WTC11 (cell line): ENCODE measurements at regions not wholly inside any gene's neighbourhood (a gene's known extent, or its start where the extent isn't known, plus 50 kb on each side); places are given as distances from the start of the nearest gene placed in this dataset.

ENCODE experiments used
- ATAC-seq: fragments of 200-7000 bp; cut with Tn5 transposase; 2 replicates; pipeline ENCODE4 v1.10.0; 2021; ENCODE audit warnings: mild to moderate bottlenecking, moderate library complexity
- CTCF ChIA-PET: fragments of 300-600 bp; sonication (Branson Sonifier 250); formaldehyde crosslinking; loops from one replicate; lab custom pipeline; 2021; ENCODE audit warnings: antibody characterized with exemption; lab: Charles Lee
- POLR2A ChIA-PET: fragments of 350-600 bp; sonication (Branson Sonifier 250); formaldehyde crosslinking; loops from one replicate; lab custom pipeline; 2021; ENCODE audit warnings: antibody characterized with exemption; lab: Charles Lee
- DNase-seq: peaks from one replicate; pipeline ENCODE4 v3.0.0; 2021; ENCODE audit warnings: low spot score
- H3K27ac Mint-ChIP-seq: 2 replicates; pipeline ENCODE4 v1.8.0; 2021; ENCODE audit warnings: mixed read lengths
- H3K27me3 Mint-ChIP-seq: 2 replicates; pipeline ENCODE4 v1.8.0; 2021; ENCODE audit warnings: low read depth, mild to moderate bottlenecking, moderate library complexity, mixed read lengths
- H3K36me3 Mint-ChIP-seq: 2 replicates; pipeline ENCODE4 v1.8.0; 2021; ENCODE audit warnings: mixed read lengths
- H3K4me1 Mint-ChIP-seq: 2 replicates; pipeline ENCODE4 v1.8.0; 2022; ENCODE audit warnings: mixed read lengths
- H3K4me3 Mint-ChIP-seq: 2 replicates; pipeline ENCODE4 v1.8.0; 2021; ENCODE audit warnings: mild to moderate bottlenecking, moderate library complexity, mixed read lengths
- H3K9me3 Mint-ChIP-seq: 2 replicates; pipeline ENCODE4 v1.8.0; 2021; ENCODE audit warnings: mixed read lengths
- E2F1 ChIP-seq: sonication (generic); formaldehyde crosslinking; IDR thresholded peaks from 2 replicates; pipeline ENCODE4 v1.8.0; 2022; ENCODE audit warnings: mild to moderate bottlenecking, missing genetic modification reagents
- E2F5 ChIP-seq: sonication (generic); formaldehyde crosslinking; IDR thresholded peaks from 2 replicates; pipeline ENCODE4 v1.8.1; 2022; ENCODE audit warnings: mild to moderate bottlenecking, moderate library complexity, missing genetic modification reagents
- ERG ChIP-seq: fragments of 250-450 bp; sonication (Bioruptor Pico); IDR thresholded peaks from 2 replicates; pipeline ENCODE4 v1.8.0; 2021; ENCODE audit warnings: mild to moderate bottlenecking
- FOXJ3 ChIP-seq: sonication (generic); formaldehyde crosslinking; IDR thresholded peaks from 2 replicates; pipeline ENCODE4 v1.9.0; 2021; ENCODE audit warnings: missing genetic modification reagents, mild to moderate bottlenecking, borderline replicate concordance
- IRF2 ChIP-seq: sonication (generic); formaldehyde crosslinking; IDR thresholded peaks from 2 replicates; pipeline ENCODE4 v1.8.0; 2022; ENCODE audit warnings: low read depth, missing genetic modification reagents, borderline replicate concordance
- JAZF1 ChIP-seq: fragments of 250-450 bp; sonication (Bioruptor Pico); IDR thresholded peaks from 2 replicates; pipeline ENCODE4 v1.9.0; 2021; ENCODE audit warnings: moderate library complexity, mild to moderate bottlenecking, inconsistent platforms
- NR1H2 ChIP-seq: sonication (generic); formaldehyde crosslinking; IDR thresholded peaks from 2 replicates; pipeline ENCODE4 v1.9.0; 2021; ENCODE audit warnings: mild to moderate bottlenecking, moderate library complexity, missing genetic modification reagents
- NR3C1 ChIP-seq: sonication (generic); formaldehyde crosslinking; conservative IDR thresholded peaks from 2 replicates; pipeline ENCODE4 v1.8.1; 2023; ENCODE audit warnings: low read depth, mild to moderate bottlenecking, missing genetic modification reagents
- OVOL2 ChIP-seq: fragments of 250-450 bp; sonication (Bioruptor Pico); IDR thresholded peaks from 2 replicates; pipeline ENCODE4 v1.9.0; 2021; ENCODE audit warnings: mild to moderate bottlenecking, borderline replicate concordance
- SP1 ChIP-seq: sonication (generic); formaldehyde crosslinking; conservative IDR thresholded peaks from 2 replicates; pipeline ENCODE4 v1.8.1; 2022; ENCODE audit warnings: missing genetic modification reagents
- TP53 ChIP-seq: sonication (generic); formaldehyde crosslinking; IDR thresholded peaks from 2 replicates; pipeline ENCODE4 v1.8.1; 2023; ENCODE audit warnings: mild to moderate bottlenecking, missing genetic modification reagents
- ZBTB21 ChIP-seq: sonication (generic); formaldehyde crosslinking; IDR thresholded peaks from 2 replicates; pipeline ENCODE4 v1.8.1; 2023; ENCODE audit warnings: mild to moderate bottlenecking, missing genetic modification reagents, borderline replicate concordance
- ZNF423 ChIP-seq: fragments of 250-450 bp; sonication (Bioruptor Pico); IDR thresholded peaks from 2 replicates; pipeline ENCODE4 v2.1.2; 2022; ENCODE audit warnings: mild to moderate bottlenecking, moderate library complexity
- ZNF425 ChIP-seq: fragments of 250-450 bp; sonication (Bioruptor Pico); conservative IDR thresholded peaks from 2 replicates; pipeline ENCODE4 v1.9.0; 2021; ENCODE audit warnings: mild to moderate bottlenecking
- TF ChIP-seq, protein P1 (sequence below): sonication (generic); formaldehyde crosslinking; IDR thresholded peaks from 2 replicates; pipeline ENCODE4 v1.8.1; 2023; ENCODE audit warnings: mild to moderate bottlenecking, missing genetic modification reagents, moderate library complexity
- TF ChIP-seq, protein P2 (sequence below): sonication (generic); formaldehyde crosslinking; IDR thresholded peaks from 2 replicates; pipeline ENCODE4 v1.8.1; 2022; ENCODE audit warnings: low read depth, missing genetic modification reagents, borderline replicate concordance
- TF ChIP-seq, protein P3 (sequence below): sonication (generic); formaldehyde crosslinking; IDR thresholded peaks from 2 replicates; pipeline ENCODE4 v1.8.0; 2022; ENCODE audit warnings: mild to moderate bottlenecking, missing genetic modification reagents
- TF ChIP-seq, protein P4 (sequence below): sonication (generic); formaldehyde crosslinking; IDR thresholded peaks from 2 replicates; pipeline ENCODE4 v1.8.0; 2022; ENCODE audit warnings: mild to moderate bottlenecking, missing genetic modification reagents
- TF ChIP-seq, protein P5 (sequence below): sonication (generic); formaldehyde crosslinking; IDR thresholded peaks from 2 replicates; pipeline ENCODE4 v1.8.0; 2023; ENCODE audit warnings: mild to moderate bottlenecking, missing genetic modification reagents

GRCh38 chr10:128416231-128416630, 290.0 kb upstream of the MKI67 start (continued):
- TF ChIP-seq, protein P1, sequence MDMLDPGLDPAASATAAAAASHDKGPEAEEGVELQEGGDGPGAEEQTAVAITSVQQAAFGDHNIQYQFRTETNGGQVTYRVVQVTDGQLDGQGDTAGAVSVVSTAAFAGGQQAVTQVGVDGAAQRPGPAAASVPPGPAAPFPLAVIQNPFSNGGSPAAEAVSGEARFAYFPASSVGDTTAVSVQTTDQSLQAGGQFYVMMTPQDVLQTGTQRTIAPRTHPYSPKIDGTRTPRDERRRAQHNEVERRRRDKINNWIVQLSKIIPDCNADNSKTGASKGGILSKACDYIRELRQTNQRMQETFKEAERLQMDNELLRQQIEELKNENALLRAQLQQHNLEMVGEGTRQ (CRISPR knock-in tag), result no peak
- TF ChIP-seq NR3C1 (no peak), TP53 (CRISPR knock-in tag) (no peak), NR1H2 (CRISPR knock-in tag) (no peak), JAZF1 (CRISPR knock-in tag) (no peak), E2F1 (CRISPR knock-in tag) (no peak), E2F5 (CRISPR knock-in tag) (no peak)
- TF ChIP-seq, protein P2, sequence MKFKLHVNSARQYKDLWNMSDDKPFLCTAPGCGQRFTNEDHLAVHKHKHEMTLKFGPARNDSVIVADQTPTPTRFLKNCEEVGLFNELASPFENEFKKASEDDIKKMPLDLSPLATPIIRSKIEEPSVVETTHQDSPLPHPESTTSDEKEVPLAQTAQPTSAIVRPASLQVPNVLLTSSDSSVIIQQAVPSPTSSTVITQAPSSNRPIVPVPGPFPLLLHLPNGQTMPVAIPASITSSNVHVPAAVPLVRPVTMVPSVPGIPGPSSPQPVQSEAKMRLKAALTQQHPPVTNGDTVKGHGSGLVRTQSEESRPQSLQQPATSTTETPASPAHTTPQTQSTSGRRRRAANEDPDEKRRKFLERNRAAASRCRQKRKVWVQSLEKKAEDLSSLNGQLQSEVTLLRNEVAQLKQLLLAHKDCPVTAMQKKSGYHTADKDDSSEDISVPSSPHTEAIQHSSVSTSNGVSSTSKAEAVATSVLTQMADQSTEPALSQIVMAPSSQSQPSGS (CRISPR knock-in tag), result no peak

- Mint-ChIP-seq H3K27me3 (no peaks in the 10 kb centered on the region; the same call in 1 of the 2 replicates), H3K4me3 (no peak overlapping the region), H3K27ac (no peak overlapping the region), H3K9me3 (no peaks in the 10 kb centered on the region), H3K4me1 (peaks cover 8% of the 10 kb centered on the region), H3K36me3 (no peaks in the 10 kb centered on the region)
- DNase-seq (no peak), ATAC-seq (no peak)
- POLR2A ChIA-PET, result no interaction called here
- CTCF ChIA-PET, result interaction anchor here (0.8 kb wide), 1 partner anchor 94 kb away, joined by 3 read pairs; no protein-coding TSS in a partner anchor
- TF ChIP-seq IRF2, result no peak
- no peak for TF ChIP-seq SP1 (CRISPR knock-in tag)
- TF ChIP-seq OVOL2 (CRISPR knock-in tag), result no peak
- TF ChIP-seq, protein P3, sequence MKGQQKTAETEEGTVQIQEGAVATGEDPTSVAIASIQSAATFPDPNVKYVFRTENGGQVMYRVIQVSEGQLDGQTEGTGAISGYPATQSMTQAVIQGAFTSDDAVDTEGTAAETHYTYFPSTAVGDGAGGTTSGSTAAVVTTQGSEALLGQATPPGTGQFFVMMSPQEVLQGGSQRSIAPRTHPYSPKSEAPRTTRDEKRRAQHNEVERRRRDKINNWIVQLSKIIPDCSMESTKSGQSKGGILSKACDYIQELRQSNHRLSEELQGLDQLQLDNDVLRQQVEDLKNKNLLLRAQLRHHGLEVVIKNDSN (CRISPR knock-in tag), result no peak
- TF ChIP-seq ZBTB21, result no peak
- TF ChIP-seq, protein P4, sequence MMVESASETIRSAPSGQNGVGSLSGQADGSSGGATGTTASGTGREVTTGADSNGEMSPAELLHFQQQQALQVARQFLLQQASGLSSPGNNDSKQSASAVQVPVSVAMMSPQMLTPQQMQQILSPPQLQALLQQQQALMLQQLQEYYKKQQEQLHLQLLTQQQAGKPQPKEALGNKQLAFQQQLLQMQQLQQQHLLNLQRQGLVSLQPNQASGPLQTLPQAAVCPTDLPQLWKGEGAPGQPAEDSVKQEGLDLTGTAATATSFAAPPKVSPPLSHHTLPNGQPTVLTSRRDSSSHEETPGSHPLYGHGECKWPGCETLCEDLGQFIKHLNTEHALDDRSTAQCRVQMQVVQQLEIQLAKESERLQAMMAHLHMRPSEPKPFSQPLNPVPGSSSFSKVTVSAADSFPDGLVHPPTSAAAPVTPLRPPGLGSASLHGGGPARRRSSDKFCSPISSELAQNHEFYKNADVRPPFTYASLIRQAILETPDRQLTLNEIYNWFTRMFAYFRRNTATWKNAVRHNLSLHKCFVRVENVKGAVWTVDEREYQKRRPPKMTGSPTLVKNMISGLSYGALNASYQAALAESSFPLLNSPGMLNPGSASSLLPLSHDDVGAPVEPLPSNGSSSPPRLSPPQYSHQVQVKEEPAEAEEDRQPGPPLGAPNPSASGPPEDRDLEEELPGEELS (CRISPR knock-in tag), result no peak
- TF ChIP-seq FOXJ3 (CRISPR knock-in tag), result no peak
- TF ChIP-seq ZNF423 (CRISPR knock-in tag), result no peak
- no peak for TF ChIP-seq ZNF425
- TF ChIP-seq, protein P5, sequence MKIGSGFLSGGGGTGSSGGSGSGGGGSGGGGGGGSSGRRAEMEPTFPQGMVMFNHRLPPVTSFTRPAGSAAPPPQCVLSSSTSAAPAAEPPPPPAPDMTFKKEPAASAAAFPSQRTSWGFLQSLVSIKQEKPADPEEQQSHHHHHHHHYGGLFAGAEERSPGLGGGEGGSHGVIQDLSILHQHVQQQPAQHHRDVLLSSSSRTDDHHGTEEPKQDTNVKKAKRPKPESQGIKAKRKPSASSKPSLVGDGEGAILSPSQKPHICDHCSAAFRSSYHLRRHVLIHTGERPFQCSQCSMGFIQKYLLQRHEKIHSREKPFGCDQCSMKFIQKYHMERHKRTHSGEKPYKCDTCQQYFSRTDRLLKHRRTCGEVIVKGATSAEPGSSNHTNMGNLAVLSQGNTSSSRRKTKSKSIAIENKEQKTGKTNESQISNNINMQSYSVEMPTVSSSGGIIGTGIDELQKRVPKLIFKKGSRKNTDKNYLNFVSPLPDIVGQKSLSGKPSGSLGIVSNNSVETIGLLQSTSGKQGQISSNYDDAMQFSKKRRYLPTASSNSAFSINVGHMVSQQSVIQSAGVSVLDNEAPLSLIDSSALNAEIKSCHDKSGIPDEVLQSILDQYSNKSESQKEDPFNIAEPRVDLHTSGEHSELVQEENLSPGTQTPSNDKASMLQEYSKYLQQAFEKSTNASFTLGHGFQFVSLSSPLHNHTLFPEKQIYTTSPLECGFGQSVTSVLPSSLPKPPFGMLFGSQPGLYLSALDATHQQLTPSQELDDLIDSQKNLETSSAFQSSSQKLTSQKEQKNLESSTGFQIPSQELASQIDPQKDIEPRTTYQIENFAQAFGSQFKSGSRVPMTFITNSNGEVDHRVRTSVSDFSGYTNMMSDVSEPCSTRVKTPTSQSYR, result no peak
- TF ChIP-seq ERG, result no peak
Measured at GRCh38 chr10:128417826-128418225, 291.6 kb upstream of the MKI67 start.
